GM21367 (cell line): ENCODE measurements at regions not wholly inside any gene's neighbourhood (a gene's known extent, or its start where the extent isn't known, plus 50 kb on each side); places are given as distances from the start of the nearest gene placed in this dataset.
A peak's percentile ranks its signal among the peaks of the same experiment; 100 is the strongest.

Experiments
- ATAC-seq: cut with Tn5 transposase; IDR thresholded peaks from one replicate; pipeline ENCODE4 v1.9.1; 2021; ENCODE audit not compliant: unreplicated experiment

DNA sequence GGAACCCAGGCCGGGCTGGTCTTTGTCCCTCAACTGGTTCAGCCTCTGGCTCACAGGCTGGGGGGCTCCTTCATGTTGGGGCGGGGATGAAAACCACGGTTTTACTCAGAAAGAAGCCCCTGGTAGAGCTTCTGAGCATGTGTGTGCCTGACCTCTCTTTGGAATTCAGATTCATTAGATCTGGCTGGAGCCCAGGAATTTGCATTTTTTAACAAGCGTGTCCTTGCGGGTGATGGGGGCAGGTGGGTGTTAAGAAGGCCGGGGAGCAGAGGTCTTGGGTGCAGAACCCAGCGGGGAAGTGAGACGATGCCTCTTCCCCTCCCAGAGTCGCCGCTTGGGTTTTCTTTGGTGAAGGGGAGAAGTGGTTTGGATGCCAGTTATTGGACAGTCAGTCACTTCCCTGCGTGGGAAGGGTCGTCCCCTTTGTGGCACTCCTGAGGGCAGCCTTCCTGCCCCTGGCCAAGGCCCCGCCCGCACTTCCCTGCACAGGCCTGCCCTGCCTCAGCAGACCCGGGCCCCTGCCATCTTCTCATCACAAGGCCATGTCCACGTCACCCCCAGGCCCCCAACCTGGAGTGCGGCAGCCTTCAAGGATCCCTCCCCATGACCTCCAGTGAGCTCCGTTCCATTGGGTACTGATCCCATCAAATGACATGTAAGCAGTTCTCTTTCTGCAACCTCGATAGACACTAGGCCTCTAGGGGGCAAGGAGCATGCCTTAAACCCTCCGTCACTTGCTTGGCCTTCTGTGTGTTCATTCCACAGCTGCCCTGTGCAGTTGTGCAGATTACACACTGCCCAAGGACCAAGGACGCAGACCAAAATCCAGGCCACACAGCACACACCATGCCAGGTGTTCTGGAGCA, 177.7 kb upstream of the CIBAR2 start:
- ATAC-seq: no peak

DNA sequence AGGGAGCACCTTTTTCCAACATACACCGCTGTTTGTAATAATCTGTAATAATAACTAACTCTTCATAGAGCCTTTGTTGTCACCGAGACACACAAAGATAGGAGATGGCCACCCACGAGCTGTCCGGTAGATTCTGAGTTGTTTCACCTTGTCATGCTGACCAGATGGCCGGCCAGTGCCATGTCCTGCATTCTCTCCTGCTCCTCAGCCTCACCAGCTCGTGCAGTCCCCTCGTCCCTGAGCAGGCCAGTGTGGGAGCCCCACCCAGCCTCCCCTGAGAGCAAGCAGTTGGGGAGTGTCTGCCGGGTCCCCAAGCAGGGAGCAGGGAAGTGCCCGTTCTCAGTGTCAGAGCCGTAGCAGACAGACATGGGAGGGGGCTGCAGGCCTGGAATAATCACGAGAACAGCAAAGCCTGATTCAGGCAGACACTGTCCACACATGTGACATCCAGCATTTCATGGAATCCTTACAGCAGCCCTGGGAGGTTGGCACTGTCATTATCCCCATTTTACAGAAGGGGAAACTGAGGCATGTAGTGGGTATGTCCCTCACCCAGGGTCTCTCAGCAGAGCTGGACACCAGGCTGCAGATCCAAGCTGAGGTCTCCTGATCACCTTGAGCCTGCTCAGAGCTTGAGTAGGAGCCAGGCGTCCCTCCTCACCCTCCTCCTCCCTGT, 178.5 kb upstream of the CIBAR2 start:
- no peak for ATAC-seq

DNA sequence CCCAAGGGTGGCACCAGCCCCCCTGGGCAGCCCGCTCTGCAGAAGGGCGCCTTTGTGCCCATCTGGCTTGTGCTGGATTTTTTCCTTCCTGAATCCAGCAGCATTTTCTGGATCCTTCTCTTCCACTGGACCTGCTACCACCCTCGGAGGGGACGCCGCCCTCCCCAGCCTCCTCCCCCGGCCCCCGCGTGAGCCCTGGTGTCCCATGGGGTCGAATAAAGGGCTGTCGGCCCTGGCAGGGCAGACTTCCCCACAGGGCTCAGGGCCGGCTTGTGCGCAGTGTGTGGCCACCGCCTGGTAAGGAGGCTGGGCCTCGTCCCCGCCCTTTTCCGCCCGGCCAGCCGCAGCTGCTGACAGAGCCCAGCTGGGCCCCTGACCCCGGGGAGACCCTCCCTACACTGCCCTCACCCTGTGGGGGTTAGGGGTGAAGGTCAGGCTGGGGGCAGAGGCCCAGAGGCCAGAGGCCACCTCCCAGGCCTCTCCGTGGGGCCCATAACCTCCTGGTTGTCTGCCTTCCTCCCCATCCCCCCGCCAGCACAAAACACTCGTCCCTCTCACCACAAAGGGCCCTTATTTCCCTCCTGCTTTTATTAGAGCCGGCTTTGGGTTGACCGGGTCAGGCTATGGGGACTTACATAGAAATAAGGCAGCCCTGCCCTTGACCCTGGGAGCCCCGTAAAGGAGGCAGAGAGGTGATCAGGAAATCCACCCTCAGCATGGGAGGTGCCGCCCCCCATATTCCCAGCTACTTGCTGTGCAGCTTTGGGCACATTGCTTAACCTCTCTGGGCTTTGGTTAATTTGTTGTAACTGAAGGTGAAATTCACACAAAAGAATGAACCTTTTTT, 179.3 kb upstream of the CIBAR2 start:
- no peak for ATAC-seq

DNA sequence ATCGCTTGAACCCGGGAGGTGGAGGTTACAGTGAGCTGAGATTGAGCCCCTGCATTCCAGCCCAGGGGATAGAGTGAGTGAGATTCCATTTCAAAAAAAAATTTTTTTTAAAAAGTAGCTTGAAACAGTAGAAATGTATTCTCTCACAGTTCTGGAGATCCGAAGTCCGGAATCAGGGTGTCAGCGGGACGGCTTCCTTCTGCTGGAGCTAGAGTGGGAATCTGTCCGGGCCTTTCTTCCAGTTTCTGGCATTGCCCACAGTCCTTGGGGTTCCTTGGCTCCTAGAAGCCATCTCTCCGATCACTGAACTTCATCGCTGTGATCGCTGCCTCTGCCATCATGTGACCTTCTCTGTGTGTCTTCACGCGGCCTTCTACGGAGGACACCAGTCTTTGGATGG, 181.2 kb upstream of the CIBAR2 start:
- ATAC-seq: no peak

DNA sequence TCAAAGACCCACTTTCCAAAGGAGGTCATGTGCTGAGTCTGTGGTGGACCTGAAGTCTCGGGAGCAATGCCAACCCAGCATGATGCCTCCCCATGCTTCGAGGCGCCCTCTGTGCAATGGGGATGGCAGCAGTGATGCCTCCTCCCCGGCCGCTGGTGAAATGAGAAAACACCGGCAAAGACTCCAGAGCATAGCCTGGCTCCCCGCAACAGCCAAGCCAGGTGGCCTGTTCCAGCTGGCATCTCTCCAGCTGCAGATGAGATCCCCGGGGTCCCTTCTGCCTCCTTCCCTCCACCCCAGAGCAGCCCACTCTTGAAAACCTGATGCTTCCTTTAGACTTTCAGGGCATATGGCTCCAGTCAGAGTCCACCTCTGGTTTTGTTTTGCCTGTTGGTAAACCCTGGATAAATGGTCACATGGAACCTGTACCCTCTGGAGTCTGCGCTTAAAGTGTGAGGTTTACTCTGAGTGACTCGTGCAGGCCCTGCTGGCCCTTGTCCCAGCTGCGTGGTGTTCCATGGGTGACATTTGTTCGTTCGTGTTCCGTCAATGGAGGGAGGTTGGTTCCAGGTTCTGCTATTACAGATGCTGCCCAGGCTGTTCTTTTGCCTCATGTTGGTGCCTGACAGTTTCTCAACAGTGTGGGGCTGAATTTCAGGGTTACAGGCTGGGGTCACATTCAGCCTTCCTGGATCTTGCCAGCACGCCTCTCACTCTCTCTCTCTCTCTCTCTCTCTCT, 181.8 kb upstream of the CIBAR2 start:
- ATAC-seq: no peak

DNA sequence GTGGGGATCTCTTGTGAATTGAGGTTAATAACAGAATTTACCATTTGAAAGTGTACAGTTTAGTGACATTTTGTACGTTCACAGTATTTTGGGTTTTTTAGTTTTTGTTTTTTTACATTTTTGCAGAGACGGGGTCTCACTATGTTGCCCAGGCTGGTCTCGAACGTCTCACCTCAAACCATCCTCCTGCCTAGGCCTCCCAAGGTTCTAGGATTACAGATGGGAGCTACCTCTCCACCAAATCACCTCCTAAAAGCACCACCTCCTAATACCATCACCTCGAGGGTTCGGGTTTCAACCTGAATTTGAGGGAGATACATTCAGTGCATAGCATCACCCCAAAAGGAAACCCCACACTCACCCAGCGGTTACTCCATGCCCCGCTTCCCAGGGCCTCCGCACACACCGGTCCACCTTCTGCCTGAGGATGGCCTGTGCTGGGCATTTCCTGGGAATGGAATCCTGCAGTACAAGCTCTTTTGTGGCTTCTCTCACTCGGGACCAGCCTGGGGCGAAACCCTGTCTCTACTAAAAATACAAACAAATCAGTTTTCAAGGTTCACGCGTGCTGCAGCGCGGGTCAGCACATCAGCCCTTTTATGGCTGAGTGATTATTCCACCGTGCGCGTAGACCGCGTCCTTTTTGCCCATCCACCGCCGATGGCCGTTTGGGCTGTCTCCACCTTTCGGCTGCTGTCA, 182.7 kb upstream of the CIBAR2 start:
- no peak for ATAC-seq

DNA sequence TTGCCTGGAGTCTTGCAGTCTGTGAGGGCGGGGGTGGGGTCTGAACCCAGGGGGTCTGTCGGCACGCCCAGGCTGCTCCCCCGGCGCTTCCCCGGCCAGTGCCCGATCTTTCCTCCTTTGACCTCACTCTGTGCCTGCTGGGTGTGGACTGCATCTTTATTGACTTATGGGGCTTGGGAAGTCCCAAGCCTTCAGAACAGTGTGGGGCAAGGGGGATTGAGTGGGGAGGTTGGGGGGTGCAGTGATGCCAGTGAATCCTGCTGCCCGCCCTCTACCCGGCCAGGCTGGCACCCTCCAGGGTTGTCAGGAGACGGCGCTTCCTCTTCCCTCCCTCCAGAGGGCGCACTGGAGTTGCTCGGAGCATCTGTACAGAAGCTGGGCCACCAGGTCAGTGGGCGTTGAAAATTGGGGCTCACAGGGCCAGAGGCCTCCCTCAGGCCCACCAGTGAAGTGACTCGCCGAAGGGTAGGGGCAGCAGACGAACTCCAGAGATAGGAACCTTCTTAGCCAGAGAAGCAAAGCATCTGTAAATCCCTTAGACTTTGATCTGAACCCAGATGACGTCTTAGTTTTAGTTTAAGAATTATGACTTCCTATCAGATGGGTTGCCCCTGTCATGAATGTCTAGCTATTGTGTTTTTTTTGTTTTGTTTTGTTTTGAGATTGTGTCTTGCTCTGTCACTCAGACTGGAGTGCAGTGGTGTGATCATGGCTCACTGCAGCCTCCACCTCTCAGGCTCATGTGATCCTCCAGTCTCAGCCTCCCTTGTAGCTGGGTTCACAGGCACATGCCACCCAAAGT, 184.8 kb upstream of the CIBAR2 start:
- no peak for ATAC-seq

DNA sequence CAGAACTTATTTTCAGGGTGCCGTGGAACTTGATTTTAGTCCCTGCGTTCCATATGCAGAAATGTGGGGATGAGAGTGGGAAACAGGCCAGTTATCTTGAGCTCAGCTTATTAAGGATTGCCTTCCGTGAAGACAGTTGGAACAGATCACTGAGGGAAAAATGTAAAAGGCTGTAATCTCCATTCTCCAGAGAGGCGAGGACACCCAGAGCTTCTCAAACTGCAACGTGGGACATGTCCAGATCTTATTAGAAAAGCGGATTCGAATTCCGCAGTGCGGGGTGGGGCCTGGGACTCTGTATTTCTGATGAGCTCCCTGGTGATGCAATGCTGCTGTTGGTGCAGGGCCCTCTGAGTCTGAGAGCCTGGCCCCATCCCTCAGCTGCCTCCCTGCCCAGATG, 185.6 kb upstream of the CIBAR2 start:
- no peak for ATAC-seq

DNA sequence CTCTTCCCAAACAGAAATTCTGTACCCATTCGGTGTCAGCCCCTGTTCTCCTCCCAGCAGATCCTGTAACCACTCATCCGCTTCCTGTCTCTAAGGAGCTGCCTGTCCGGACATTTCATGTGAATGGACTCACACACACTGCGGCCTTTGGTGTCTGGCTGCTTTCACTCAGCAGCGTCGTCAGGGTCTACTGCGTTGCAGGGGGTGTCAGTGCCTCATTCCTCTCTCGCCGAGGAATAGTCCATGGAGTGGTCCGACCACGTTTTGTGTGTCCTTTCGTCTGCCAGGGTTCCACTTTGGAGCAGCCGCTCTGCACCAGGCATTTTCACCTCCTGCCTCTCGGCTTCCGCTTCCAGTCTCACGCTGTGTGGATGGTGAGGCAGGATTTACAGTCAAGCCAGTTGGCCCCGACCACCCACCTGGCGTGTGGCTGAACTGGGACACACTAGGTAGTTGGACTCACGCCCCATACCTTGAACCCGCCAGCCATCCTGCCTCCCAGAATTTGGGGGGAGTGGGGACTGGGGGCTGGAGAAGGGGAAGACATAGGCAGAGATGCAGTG, 188.2 kb upstream of the CIBAR2 start:
- no peak for ATAC-seq

DNA sequence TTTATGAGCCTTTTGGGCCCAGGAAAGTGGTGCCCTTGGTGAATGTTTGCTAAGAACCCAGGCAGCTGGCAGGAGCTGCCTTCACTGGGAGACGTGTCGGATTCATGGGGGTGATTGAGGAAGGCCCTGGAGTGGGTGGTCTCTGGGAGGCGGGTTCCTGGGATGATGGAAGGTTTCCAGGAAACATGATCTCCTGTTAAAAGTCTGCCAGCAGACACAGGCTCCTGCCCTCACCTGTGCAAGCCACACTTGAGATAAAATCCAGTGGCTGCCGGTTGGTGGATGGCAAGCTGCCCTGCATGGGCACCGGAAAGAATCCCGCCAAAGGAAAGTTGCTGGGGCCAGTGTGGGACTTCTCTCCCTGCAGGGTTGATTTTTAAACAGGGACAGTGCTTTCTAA, 189.0 kb upstream of the CIBAR2 start:
- no peak for ATAC-seq

DNA sequence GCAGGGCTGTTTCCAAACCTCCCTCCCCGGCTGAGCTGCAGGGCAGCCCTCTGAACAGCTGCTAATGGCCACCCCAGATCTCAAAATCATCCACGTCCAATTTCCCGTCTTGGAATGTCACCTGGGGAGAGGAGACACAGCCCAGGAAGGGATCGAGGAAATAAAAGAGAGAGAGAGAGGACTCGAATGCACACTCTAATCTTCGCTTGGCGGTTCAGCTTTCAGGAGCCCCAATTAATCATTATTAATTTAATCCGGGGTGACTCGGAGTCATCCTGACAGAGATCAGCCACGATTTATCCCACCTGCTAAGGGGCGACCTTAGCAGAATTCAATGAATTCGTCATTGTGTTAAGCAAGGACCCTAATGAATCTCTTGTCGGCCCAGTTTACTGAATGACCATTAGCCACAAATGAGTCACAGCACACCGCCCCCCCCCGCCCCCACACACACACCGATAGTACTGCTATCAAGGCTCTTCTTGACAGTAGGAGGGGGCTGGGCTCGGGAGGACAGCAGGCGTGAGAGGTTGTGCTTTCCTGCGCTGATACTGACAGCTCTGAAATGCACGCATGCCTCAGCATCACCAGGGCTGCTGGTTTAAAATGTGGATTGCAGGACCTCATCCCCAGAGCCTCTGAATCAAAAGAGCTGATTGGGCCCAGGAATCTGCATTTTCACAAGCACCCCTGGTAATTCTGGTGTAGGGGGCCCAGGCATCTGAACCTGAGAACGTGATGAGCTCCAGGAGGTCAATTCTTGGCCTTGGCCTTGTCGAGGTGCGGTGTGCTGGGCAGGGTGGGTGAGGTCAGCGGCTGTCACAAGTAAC, 190.0 kb upstream of the CIBAR2 start:
- ATAC-seq: no peak

DNA sequence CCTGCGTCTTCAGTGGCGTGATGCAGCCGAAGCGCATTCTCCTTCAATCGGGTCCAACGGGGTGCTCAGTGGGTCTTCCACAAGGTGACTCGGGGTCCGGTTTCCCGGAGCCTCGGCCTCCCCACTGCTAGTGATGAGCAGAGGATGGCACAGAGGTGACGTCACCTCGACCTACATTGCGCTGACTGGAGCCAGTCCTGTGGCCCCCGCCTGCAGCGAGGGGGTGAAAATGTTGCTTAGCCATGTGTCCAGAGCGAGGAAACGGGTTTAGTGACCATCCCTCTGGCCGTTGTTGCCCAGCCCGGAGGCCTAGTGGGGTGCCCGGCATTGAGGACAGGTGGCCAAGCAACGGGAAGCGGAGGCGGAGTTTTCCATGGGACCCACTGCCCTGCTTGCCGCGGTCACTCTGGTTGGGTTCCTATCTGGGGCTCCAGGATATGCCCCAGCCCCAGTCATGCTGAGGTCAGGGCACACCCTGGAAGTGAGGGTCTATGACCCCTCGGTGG, 190.6 kb upstream of the CIBAR2 start:
- no peak for ATAC-seq

DNA sequence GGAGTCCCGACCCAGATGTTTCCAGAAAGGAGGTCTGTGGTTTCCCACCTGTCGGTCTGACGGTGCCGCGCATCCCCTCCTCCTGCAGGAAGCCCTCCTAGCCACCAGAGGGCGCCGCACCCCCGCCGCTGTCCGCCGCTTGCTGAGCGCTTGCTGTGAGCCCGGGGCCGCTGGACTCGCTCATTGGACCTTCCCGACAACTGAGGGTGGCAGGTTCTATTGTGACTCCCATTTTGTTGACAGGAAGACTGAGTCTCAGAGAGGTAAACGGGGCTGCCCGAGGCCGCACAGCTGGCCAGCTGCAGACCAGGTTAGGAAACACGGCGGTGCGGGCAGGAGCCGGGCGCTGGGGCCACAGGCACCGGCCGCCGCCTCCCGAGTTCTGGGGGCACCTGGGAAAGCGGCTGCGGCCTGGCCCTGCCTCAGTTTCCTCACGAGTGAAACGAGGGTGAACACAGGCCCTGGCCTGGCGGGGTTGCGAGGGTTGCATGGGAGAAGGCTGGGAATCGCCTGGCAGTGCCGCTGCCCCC, 191.1 kb upstream of the CIBAR2 start:
- ATAC-seq: no peak

DNA sequence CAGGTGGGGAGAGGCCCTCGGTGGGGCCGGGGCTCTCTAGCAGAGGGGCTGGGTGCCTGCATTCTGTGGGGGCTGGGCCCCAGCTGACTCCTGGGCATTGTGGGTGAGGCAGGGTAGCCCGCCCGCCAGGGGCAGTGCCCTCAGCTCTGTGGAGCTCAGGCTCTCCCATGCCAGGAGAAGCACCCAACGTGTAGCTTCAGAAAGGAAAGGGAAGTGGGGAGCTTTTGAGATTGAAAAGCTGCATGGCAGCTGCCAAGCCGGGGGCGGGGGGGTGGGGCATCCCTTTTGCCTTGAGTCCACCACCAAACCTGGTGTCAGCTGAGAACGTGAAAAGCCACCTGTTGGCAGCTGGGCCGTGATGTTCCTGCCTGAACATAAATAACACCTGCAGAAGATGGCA, 192.1 kb upstream of the CIBAR2 start:
- ATAC-seq: no peak

DNA sequence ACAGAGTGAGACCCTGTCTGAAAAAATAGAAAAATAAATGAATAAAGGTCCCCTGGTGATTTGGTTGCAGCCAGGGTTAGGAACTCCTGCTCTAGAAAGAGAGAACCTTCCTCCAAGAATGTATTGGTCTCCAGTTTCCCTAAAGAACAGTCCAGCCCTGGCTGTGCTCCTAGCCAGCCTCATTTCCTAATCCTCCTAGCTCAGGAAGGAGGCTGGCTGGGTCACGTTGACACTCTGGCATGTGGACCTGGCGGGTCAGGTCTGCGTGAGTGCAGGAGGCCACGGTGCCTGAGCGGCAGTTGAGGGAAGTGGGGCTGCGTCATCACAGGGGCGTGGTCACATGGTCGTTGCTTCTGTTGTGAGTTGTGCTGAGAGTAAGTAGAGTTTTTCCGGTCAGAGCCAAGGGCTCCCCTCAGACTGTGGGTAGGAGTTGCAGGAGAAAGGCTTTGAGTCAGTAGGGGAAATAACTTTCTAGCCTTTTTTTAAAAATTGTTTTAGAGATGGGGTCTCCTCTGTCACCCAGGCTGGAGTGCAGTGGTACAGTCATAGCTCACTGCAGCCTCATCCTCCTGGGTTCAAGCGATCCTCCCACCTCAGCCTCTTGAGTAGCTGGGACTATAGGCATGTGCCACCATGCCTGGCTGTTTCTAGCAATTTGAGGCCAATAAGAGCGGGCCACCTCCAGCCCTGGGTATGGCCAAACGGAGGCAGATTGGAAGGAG, 194.0 kb upstream of the CIBAR2 start:
- ATAC-seq: peak; percentile 71

DNA sequence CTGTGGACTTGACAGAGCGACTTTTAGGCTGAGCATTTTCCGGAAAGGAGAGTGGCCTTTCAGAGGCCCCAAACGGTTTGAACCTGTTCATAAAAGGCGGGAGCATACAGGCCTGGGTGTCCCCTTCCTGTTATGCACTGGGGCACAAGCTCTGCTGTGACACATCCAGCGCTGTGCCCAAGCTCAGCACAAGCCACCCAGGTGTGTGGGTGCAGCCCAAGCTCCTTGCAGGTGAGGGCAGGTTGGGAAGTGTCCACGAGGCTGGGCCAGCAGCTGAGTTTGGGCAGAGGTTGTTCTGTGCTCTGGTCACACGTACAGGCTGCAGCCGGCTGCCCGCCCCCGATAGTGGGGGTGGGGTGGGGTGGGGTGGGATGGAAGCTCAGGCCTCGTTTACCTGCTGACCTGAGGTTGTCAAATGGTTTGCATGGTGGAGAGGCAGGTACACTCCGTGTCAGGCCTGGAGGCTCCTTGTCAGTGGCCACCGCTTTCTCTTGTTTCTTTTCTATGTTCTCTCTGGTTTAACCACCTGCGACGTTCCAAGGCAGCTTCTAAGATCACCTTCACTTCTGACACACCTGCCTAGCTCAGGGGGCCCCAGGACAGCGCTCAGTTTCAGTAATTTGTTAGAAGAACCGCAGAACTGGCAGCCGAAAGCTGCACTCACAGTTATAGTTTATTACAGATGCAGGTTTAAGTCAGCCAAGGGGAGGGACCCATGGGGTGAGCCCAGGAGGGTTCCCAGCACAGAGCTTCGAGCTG, 194.7 kb upstream of the CIBAR2 start:
- no peak for ATAC-seq
